Neural cell (in vitro differentiated cells): ENCODE measurements at regions not wholly inside any gene's neighbourhood (a gene's known extent, or its start where the extent isn't known, plus 50 kb on each side); places are given as distances from the start of the nearest gene placed in this dataset.

Source experiments
- EZH2 ChIP-seq: fragments of 200-600, 300-800 bp; shearing (Covaris generic), sonication (generic); IDR thresholded peaks from 2 replicates; pipeline ENCODE4 v1.6.1; 2014; ENCODE audit warnings: antibody characterized with exemption, low read length, borderline replicate concordance, mild to moderate bottlenecking; ENCODE audit not compliant: insufficient read depth, poor library complexity, severe bottlenecking
- TF ChIP-seq, protein P1 (sequence below): fragments of 450-650 bp; IDR thresholded peaks from 2 replicates; pipeline ENCODE4 v1.5.1; 2014; ENCODE audit warnings: antibody characterized with exemption, mild to moderate bottlenecking, moderate library complexity; ENCODE audit not compliant: poor library complexity, severe bottlenecking

DNA sequence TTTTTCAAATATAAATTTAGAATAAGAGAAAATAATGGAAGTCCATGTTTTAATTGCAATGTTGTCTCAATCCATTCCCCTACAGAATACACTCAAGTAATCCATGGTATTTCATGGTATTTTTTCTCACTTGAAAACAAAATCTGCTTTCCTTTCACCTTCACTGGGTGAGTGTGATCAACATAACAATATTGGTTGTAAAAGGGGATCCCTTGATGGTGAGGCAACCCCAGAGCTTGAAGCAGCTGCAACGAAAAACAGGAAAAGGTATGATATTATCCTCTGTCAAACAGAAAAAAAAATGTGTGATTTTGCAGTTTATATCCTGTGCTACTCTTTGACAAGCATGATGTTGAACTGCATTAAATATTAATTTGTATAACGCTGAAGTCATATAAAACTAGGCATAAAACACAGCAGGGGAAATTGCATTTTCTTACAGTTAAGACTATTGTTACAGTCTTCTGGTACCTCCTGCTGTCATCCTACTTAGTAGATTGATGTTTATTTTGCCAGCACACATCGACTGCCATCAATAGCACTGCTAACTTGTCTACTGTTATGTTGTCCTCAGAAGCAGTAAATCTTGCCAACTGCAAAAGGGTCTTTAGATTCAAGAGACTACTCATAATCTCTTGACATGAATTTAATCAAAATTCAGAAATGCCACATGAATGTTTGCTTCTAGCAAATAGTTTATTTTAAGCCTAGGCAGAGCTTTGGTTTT is 373.1 kb upstream of the MIR17HG start:
- TF ChIP-seq, protein P1, sequence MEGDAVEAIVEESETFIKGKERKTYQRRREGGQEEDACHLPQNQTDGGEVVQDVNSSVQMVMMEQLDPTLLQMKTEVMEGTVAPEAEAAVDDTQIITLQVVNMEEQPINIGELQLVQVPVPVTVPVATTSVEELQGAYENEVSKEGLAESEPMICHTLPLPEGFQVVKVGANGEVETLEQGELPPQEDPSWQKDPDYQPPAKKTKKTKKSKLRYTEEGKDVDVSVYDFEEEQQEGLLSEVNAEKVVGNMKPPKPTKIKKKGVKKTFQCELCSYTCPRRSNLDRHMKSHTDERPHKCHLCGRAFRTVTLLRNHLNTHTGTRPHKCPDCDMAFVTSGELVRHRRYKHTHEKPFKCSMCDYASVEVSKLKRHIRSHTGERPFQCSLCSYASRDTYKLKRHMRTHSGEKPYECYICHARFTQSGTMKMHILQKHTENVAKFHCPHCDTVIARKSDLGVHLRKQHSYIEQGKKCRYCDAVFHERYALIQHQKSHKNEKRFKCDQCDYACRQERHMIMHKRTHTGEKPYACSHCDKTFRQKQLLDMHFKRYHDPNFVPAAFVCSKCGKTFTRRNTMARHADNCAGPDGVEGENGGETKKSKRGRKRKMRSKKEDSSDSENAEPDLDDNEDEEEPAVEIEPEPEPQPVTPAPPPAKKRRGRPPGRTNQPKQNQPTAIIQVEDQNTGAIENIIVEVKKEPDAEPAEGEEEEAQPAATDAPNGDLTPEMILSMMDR = no peak
- TF ChIP-seq EZH2 = no peak
